Astrocyte of the cerebellum (primary cell): ENCODE measurements at regions not wholly inside any gene's neighbourhood (a gene's known extent, or its start where the extent isn't known, plus 50 kb on each side); places are given as distances from the start of the nearest gene placed in this dataset.
"Not testable (repeated sequence)": the region's sequence is repeated elsewhere in the genome, so short reads cannot be mapped to it uniquely, and the experiment has no call there.

Experiments
- DNase-seq: peaks from one replicate; pipeline ENCODE4 v3.0.0-alpha.2; 2011; ENCODE audit warnings: low read depth
- H3K4me3 ChIP-seq: 2 replicates; pipeline ENCODE4 v1.5.1; 2011; ENCODE audit warnings: mild to moderate bottlenecking, low read depth, low read length, moderate library complexity
- in situ Hi-C: cut with HindIII; loops from 2 replicates; pipeline ENCODE4 v1.10.0; 2017; ENCODE audit warnings: low sequenced_read_pairs
- TF ChIP-seq, protein P1 (sequence below): IDR thresholded peaks from 2 replicates; pipeline ENCODE4 v1.5.1; 2012; ENCODE audit warnings: low read length, low read depth, moderate library complexity, mild to moderate bottlenecking; ENCODE audit errors: missing control alignments

DNA sequence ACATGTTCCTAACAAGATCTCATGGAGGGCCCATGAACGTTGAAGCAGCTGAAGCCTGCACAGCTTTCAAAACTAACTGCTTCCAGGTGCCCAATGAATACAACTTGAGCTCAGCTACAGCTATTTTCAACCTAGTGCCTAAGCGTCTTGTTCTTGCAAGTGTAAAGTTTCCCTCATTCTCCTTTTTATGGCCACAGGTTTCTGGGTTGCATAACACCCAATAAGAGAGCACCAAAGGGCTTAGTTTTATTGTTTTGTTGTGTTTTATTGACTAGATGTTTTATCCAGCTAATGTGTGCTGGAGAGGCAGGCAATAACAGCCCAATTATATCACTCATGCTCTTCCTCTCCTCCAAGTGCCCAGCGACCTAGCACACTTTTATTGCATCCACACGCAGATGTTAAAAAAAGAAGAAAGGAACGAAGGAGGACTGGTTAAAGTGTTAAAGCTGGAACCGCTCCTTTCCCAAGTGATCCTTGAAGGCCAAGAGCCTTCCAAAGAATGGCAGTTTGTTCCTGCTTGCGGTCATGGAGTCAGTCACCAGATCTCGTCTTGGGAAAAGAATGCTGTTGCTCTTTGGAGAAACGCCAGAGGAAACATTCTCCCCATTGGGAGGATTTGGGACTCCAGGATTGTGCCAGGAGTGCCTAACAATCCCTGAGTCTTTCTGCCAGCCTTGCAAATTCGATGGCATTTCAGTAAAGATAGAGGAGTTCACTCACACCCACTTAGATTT, 156.9 kb downstream of the MEX3B start:
- DNase-seq, result peak; percentile 64
- in situ Hi-C loops, result no loop called here
- TF ChIP-seq, protein P1, sequence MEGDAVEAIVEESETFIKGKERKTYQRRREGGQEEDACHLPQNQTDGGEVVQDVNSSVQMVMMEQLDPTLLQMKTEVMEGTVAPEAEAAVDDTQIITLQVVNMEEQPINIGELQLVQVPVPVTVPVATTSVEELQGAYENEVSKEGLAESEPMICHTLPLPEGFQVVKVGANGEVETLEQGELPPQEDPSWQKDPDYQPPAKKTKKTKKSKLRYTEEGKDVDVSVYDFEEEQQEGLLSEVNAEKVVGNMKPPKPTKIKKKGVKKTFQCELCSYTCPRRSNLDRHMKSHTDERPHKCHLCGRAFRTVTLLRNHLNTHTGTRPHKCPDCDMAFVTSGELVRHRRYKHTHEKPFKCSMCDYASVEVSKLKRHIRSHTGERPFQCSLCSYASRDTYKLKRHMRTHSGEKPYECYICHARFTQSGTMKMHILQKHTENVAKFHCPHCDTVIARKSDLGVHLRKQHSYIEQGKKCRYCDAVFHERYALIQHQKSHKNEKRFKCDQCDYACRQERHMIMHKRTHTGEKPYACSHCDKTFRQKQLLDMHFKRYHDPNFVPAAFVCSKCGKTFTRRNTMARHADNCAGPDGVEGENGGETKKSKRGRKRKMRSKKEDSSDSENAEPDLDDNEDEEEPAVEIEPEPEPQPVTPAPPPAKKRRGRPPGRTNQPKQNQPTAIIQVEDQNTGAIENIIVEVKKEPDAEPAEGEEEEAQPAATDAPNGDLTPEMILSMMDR, result no peak
- no peak overlapping the region for H3K4me3 ChIP-seq

DNA sequence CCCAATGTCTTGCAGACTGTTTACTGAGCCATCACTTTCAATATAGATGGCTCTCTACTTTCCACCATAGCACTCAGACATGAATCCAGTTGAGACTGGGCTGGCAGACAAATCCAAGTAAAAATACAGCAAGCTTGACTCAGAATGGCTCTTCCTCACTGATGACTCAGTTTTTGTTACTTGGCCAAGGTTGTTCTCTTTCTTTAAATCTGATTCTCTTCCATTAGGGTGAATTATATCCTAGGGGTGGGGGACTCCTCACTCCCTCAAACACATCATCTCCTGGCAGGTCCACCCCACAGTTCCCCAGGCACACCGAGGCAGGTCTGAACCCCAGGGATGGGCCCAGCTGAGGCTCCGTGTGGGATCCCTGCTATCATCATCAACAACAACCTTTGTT, 157.9 kb downstream of the MEX3B start:
- in situ Hi-C loops, result no loop called here
- no peak overlapping the region for H3K4me3 ChIP-seq
- TF ChIP-seq, protein P1, result no peak
- DNase-seq, result peak; percentile 72

DNA sequence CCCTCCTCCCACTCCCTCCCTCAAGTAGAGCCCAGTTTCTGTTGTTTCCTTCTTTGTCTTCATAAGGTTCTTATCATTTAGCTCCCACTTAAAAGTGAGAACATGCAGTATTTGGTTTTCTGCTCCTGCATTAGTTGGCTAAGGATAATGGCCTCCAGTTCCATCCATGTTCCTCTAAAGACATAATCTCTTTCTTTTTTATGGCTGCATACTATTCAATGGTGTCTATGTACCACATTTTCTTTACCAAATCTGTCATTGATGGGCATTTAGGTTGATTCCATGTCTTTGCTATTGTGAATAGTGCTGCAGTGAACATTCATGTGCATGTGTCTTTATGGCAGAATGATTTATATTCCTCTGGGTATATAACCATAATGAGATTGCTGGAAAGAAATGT, 158.6 kb downstream of the MEX3B start:
- DNase-seq, in situ Hi-C loops, H3K4me3 ChIP-seq: not testable (repeated sequence)

DNA sequence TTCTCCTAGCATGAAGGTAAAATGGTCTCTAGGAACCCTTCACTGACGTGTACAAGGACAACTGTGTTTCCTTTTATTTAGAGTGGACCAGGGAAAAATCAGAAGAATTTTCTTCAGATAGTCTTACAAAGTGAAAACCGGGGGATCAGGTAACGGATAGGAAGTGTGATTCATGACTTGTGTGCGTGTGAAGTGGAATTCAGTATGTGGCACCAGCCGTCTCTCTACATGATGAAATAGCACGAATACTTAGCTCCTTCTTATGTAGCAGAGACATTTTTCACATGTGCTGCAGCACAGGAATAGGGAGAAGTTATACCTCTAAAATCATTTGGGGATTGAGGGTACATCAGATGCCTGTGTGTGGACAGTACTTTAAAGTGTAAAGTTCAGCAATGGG, 159.2 kb downstream of the MEX3B start:
- in situ Hi-C loops, result no loop called here
- DNase-seq, result no peak
- TF ChIP-seq, protein P1, result no peak

DNA sequence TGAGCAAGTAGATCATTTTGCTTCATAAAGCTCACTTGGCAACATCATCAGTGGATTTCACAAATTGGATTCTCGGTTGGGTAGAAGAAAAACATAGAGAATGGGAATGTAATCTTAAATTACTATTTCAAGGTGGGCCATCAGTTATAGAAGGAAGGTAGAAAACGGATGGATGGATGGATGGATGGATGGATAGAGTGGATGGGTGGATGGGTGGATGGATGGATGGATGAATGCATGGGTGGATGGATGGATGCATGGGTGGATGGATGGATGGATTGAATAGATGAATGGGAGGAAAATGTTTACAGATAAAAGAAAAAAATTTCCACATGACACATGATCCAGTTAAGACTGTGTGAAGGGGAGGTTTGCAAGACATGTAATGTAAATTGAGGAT, 159.7 kb downstream of the MEX3B start:
- TF ChIP-seq, protein P1, result no peak
- H3K4me3 ChIP-seq, result no peak overlapping the region
- in situ Hi-C loops, result no loop called here
- DNase-seq, result no peak

More for the DNA sequence above, 159.2 kb downstream of the MEX3B start:
- H3K4me3 ChIP-seq, result no peak overlapping the region

DNA sequence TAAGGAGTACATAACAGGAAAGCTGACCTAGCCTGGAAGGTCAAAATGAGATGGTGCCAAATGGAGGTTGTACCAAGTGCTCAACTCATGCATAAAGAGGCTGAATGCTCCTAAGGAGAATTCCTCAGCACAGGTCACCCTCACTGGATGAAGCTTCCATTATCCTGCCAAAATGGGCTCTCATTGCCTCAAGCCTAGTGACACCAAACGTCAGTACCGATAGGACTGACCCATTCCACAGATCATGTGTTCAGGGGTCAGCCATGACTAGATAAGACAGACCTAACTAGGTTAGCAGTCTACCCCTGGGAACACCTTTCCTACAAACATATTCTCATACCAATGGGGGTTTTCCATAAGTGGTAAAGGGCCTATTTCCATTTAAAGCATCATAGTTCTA, 160.7 kb downstream of the MEX3B start:
- in situ Hi-C loops, result no loop called here
- DNase-seq, result no peak
- H3K4me3 ChIP-seq, result no peak overlapping the region
- TF ChIP-seq, protein P1, result no peak

DNA sequence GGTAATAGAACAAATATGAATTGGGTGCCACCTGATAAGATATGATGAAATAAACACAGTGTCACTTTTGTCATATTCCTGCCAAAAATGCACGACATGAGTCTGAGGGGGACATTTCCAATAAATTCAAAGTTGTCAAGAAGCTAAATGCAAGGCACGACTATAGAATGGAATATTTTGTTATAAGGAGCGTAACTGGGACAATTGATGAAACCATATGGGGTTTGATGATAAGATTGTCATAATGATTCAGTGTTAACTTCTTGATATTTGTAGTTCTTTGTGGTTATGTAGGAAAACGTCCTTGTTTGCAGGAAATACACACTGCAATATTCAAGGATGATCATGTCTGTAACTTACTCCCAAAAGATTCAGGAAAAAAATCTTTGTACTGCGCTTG, 163.3 kb downstream of the MEX3B start:
- TF ChIP-seq, protein P1, result no peak
- in situ Hi-C loops, result no loop called here
- DNase-seq, result no peak
- no peak overlapping the region for H3K4me3 ChIP-seq
